Gastroesophageal sphincter (tissue), 2 donors: ENCODE measurements at regions not wholly inside any gene's neighbourhood (a gene's known extent, or its start where the extent isn't known, plus 50 kb on each side); places are given as distances from the start of the nearest gene placed in this dataset.

ENCODE experiments used
- POLR2A ChIP-seq, 2 donors: fragments of 450-650 bp; IDR thresholded peaks; one replicate each; pipeline ENCODE4 v1.6.1; 2017; ENCODE audit warnings: antibody characterized with exemption in 2 of 2, mild to moderate bottlenecking in 2 of 2, moderate library complexity in 1 of 2
- POLR2AphosphoS5 ChIP-seq: sonication (generic); formaldehyde crosslinking; IDR thresholded peaks from one replicate; pipeline ENCODE4 v1.6.1; 2017; ENCODE audit warnings: antibody characterized with exemption

GRCh38 chr9:129318121-129319075 lies 140.3 kb upstream of the IER5L start:
- TF ChIP-seq POLR2AphosphoS5: no peak
- no peak for TF ChIP-seq POLR2A (IDR thresholded peaks at IDR 0.05)
